Renal cortical epithelial cell (primary cell): ENCODE measurements at regions not wholly inside any gene's neighbourhood (a gene's known extent, or its start where the extent isn't known, plus 50 kb on each side); places are given as distances from the start of the nearest gene placed in this dataset.
A peak's percentile ranks its signal among the peaks of the same experiment; 100 is the strongest.

Source experiments
- DNase-seq: peaks from one replicate; pipeline ENCODE4 v3.0.0-alpha.2; 2011; ENCODE audit warnings: low read depth

GRCh38 chr14:34213332-34213731, 248.7 kb downstream of the SPTSSA start:
- no peak for DNase-seq

GRCh38 chr14:34212172-34212929, 249.7 kb downstream of the SPTSSA start:
- peak; percentile 78 for DNase-seq

GRCh38 chr14:34211732-34212131, 250.3 kb downstream of the SPTSSA start:
- DNase-seq: peak; percentile 82

- DNase-seq: no peak
These were observed 253.5 kb downstream of the SPTSSA start for GRCh38 chr14:34208532-34208931.

DNA sequence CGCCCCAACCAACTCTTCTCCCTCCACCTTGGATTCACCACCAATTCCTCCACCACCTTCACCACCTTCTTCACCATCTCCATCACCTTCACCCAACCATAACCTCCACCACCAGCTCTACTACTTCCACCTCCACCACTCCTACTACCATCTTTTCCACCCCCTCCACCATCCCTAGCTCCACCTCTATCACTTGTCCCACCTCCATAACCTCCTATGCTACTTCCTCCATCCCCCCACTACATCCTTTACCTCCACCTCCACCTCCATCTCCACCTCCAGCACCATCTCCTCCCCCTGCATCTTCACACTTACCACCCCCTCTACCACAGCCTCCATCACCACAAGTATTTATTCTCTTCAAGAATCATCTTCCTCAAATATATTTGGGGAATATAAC, 254.9 kb upstream of the EGLN3 start:
- no peak for DNase-seq

DNA sequence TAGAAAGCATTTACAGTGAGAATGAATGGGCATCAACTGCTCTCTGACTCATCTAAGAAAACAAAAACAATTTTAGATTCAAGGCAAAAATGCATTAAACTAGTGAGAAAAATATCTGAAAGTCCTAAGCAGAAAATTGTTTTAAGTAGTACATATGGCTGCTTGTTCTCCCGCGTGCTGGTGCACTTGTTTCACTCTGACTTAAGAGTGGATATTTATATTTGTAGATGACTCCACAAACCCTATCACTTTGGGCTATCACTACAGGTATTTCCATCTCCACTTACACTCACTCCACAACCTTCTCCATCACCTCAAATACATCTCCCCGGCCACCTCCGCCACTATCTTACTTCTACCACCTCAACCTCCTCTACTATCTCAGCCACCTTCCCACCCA, 253.9 kb upstream of the EGLN3 start:
- no peak for DNase-seq

DNA sequence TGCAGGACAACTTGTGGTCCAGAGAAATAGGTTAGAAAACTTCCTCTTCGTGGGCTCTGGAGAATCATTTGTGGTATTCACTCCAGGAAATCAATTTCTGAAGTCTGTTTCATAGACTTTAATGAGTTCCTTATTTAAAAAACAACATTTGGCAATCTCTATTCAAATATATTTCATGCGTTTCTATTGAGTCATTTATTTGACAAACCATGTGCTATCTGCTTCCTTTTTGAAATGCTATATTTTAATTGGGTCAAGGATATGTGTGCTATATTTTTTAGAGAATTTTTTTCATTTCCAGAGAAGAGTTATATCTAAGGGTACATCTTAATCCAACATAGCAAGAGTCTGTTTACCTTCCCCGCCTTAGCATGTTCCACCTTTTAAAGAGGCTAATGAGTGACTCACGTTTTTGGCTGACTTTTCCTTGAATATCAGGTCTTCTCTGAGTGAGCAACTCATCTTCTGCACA, 252.4 kb upstream of the EGLN3 start:
- peak; percentile 22 for DNase-seq

- no peak for DNase-seq
These were observed 251.2 kb upstream of the EGLN3 start for GRCh38 chr14:34201909-34202637.

GRCh38 chr14:34199585-34199984, 248.7 kb upstream of the EGLN3 start:
- DNase-seq: peak; percentile 36

- DNase-seq: no peak
These were observed 247.2 kb upstream of the EGLN3 start for GRCh38 chr14:34198096-34198495.

GRCh38 chr14:34195964-34196363, 245.1 kb upstream of the EGLN3 start:
- no peak for DNase-seq

DNA sequence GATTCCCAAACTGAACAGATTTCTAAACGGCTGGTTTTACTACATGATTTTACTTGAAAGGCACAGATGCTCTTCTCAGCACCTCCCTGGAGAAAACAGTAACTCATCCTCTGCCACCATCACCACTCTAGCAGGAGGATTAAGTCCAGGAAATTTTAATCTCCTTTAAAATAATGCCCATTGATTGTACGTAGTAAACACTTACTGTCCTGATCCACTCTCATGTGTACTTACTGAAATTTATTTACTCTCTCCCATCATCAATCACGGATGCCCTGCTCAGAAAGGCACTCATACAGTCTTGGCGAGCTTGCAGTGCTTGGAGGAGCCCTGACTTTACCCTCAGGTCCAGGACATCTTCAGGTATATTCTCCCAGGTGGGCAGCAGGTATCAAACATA, 239.8 kb upstream of the EGLN3 start:
- no peak for DNase-seq

GRCh38 chr14:34189866-34190265, 239.0 kb upstream of the EGLN3 start:
- DNase-seq: no peak

GRCh38 chr14:34187519-34188044, 236.7 kb upstream of the EGLN3 start:
- no peak for DNase-seq

- no peak for DNase-seq
These were observed 236.2 kb upstream of the EGLN3 start for GRCh38 chr14:34187061-34187460.

DNA sequence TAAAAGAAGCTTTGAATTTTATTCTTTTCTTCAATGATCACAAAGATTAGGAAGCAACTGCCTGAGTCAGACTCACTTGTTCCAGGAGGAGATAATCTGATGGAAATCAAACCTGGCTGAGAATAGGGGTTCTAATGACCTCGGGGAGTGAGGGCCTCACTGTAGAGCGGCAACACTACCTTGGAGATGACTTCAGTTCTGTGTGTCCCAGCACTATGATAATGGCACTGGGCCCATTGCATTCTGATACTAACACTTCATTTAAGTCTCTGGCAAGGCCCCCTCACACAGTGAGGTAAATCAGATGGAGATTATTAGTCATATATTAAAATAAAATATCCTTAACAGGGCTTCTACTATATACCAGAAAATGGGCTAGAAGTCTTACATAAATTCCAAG, 233.3 kb upstream of the EGLN3 start:
- DNase-seq: no peak

GRCh38 chr14:34183478-34183877, 232.6 kb upstream of the EGLN3 start:
- no peak for DNase-seq

DNA sequence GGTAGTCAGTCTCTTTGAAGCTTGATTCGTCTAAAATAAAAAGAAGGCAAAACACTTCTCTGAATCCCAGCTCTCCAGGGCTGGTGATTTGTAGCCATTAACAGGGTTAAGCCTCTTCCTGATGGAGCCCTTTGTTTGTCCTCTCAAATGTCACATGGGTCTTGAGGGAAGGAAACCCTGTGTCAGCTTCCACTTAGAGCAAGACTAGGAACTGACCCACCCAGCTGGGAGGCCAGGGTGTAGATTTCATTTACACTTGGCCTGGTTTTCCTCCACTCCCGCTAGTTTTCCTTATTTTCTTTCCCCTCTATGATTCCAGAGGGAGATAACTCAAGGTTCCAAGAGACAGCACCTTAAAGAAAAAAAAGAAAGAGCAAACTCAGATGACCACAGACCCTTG, 230.5 kb upstream of the EGLN3 start:
- DNase-seq: no peak

- DNase-seq: no peak
These were observed 230.0 kb upstream of the EGLN3 start for GRCh38 chr14:34180869-34181268.

DNA sequence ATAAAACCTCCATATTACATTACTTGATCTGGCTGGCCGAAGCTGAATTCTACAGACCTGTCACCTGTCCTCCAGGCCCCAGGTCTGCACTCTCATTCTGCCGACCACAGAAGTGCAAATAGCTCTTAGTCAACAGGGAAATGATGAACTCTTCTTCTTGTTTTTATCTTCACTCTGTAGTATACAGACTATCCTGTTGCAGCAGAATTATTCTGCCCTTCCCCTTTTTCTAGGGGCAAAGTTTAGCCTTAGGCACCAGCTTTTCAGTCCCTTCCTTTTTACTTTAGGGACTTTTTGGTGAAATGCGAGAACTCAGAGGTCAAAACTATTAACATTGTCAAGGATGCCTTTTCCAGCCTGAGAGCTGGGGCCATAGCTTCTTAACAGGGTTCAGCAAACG, 229.6 kb upstream of the EGLN3 start:
- no peak for DNase-seq

DNA sequence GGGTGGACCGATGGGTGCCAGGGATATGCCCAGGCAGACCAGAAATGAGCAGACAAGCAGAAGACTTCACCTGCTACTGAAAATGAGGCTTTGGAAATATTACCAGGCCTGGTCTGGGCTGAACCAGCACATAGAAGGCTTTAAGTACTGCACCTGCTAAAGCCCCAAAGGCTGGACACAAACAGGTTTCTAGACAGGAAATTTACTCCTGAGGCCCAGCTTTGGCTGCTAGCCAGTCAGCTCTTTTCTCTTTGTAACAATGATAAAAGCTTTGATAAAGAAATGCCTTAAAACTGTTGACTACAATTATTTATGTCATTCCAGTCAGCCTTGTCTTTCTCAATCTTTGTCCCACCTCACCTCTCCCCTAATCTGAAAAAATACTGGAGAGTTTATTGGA, 228.9 kb upstream of the EGLN3 start:
- DNase-seq: no peak

- no peak for DNase-seq
These were observed 226.6 kb upstream of the EGLN3 start for GRCh38 chr14:34177466-34177865.

- no peak for DNase-seq
These were observed 224.7 kb upstream of the EGLN3 start for GRCh38 chr14:34175574-34175973.
